NB4 (cell line): ENCODE measurements at regions not wholly inside any gene's neighbourhood (a gene's known extent, or its start where the extent isn't known, plus 50 kb on each side); places are given as distances from the start of the nearest gene placed in this dataset.

Experiments used
- CTCF ChIP-seq: IDR thresholded peaks from one replicate; pipeline ENCODE4 v1.5.1; 2012; ENCODE audit warnings: low read depth, low read length
- MAX ChIP-seq: IDR thresholded peaks from 2 replicates; pipeline ENCODE4 v1.6.1; 2011; ENCODE audit warnings: low read depth, low read length
- POLR2A ChIP-seq: IDR thresholded peaks from 2 replicates; pipeline ENCODE4 v1.6.1; 2011; ENCODE audit warnings: mild to moderate bottlenecking; ENCODE audit not compliant: insufficient read length; ENCODE audit errors: extremely low read depth

GRCh38 chr1:195158091-195158490 lies 1450.1 kb downstream of the KCNT2 start:
- TF ChIP-seq CTCF (no peak), POLR2A (no peak), MAX (no peak)
